RWPE2 (cell line): ENCODE measurements at regions not wholly inside any gene's neighbourhood (a gene's known extent, or its start where the extent isn't known, plus 50 kb on each side); places are given as distances from the start of the nearest gene placed in this dataset.
"Not testable (repeated sequence)": the region's sequence is repeated elsewhere in the genome, so short reads cannot be mapped to it uniquely, and the experiment has no call there.

Experiments
- ATAC-seq: fragments of 200-7000 bp; cut with Tn5 transposase; 3 replicates; pipeline ENCODE4 v1.9.1; 2021; ENCODE audit warnings: low read depth
- DNase-seq: peaks from one replicate; pipeline ENCODE4 v3.0.0-alpha.2; 2020; ENCODE audit warnings: low spot score
- H3K27ac ChIP-seq: fragments of 450-650 bp; 2 replicates; pipeline ENCODE4 v1.5.1; 2017; ENCODE audit warnings: mild to moderate bottlenecking; ENCODE audit not compliant: poor library complexity, severe bottlenecking
- H3K27me3 ChIP-seq: fragments of 250-450 bp; sonication (Bioruptor Pico); 2 replicates; pipeline ENCODE4 v1.5.1; 2021; ENCODE audit warnings: mild to moderate bottlenecking, moderate library complexity; ENCODE audit not compliant: insufficient read depth, poor library complexity, severe bottlenecking
- H3K36me3 ChIP-seq: fragments of 250-450 bp; sonication (Bioruptor Pico); 2 replicates; pipeline ENCODE4 v1.5.1; 2020; ENCODE audit warnings: low read depth, mild to moderate bottlenecking, moderate library complexity
- H3K4me1 ChIP-seq: fragments of 250-450 bp; sonication (Bioruptor Pico); 2 replicates; pipeline ENCODE4 v1.5.1; 2021; ENCODE audit warnings: mild to moderate bottlenecking, moderate library complexity; ENCODE audit not compliant: insufficient read depth, poor library complexity, severe bottlenecking
- H3K4me3 ChIP-seq: fragments of 250-450 bp; sonication (Bioruptor Pico); 2 replicates; pipeline ENCODE4 v1.5.1; 2021; ENCODE audit warnings: mild to moderate bottlenecking, moderate library complexity; ENCODE audit not compliant: severe bottlenecking
- H3K9me3 ChIP-seq: fragments of 250-450 bp; sonication (Bioruptor Pico); 2 replicates; pipeline ENCODE4 v1.5.1; 2021; ENCODE audit warnings: mild to moderate bottlenecking, moderate library complexity; ENCODE audit not compliant: severe bottlenecking
- TF ChIP-seq, protein P1 (sequence below): fragments of 450-650 bp; IDR thresholded peaks from one replicate; pipeline ENCODE4 v1.5.1; 2017; ENCODE audit warnings: mild to moderate bottlenecking, moderate library complexity; ENCODE audit not compliant: poor library complexity, severe bottlenecking

DNA sequence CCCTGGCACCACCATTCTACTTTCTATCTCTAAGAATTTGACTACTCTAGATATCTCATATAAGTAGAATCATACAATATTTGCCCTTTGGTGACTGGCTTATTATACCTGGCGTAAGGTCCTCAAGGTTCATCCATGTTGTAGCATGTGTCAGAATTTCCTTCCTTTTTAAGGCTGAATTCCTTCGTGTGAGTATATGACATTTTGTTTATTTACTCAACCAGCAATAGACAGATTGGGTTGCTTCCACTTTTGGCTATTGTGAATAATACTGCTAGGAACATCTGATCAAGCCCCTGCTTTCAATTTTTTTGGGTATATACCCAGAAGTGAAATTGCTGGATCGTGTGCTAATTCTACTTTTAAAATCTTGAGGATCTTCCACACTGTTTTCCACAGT, 232.8 kb upstream of the MCHR2 start:
- Histone ChIP-seq H3K27me3 (no peaks in the 10 kb centered on the region), H3K9me3 (no peaks in the 10 kb centered on the region), H3K4me1 (peaks cover 8% of the 10 kb centered on the region), H3K4me3 (no peak overlapping the region), H3K27ac (no peak overlapping the region), H3K36me3 (no peaks in the 10 kb centered on the region)
- ATAC-seq (no peak), DNase-seq (no peak)
- TF ChIP-seq, protein P1, sequence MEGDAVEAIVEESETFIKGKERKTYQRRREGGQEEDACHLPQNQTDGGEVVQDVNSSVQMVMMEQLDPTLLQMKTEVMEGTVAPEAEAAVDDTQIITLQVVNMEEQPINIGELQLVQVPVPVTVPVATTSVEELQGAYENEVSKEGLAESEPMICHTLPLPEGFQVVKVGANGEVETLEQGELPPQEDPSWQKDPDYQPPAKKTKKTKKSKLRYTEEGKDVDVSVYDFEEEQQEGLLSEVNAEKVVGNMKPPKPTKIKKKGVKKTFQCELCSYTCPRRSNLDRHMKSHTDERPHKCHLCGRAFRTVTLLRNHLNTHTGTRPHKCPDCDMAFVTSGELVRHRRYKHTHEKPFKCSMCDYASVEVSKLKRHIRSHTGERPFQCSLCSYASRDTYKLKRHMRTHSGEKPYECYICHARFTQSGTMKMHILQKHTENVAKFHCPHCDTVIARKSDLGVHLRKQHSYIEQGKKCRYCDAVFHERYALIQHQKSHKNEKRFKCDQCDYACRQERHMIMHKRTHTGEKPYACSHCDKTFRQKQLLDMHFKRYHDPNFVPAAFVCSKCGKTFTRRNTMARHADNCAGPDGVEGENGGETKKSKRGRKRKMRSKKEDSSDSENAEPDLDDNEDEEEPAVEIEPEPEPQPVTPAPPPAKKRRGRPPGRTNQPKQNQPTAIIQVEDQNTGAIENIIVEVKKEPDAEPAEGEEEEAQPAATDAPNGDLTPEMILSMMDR = no peak

- not testable (repeated sequence) for H3K4me1 ChIP-seq, H3K36me3 ChIP-seq, H3K9me3 ChIP-seq, DNase-seq, ATAC-seq, H3K4me3 ChIP-seq, H3K27me3 ChIP-seq, H3K27ac ChIP-seq
Measured at GRCh38 chr6:100223952-100224351, 229.9 kb upstream of the MCHR2 start.

DNA sequence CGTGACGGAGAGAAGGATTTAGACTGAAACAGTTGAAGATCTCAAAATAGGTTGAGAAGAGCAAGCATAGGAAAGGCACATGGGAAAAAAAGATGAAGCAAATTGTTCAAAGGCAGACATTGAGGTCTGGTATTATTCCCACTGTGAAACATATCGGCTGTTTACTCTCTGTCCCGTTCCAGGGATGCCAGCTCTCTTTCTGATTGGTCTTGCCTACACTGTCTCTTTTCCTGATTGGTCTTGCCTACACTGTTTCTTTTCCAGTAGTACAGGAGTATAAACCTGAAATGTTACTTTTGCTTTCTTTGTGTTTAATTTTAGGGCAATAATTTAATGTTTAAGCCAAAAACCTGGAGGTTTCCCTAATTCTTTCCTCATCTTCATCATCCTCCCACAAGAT, 226.5 kb upstream of the MCHR2 start:
- Histone ChIP-seq H3K4me1 (no peaks in the 10 kb centered on the region), H3K27me3 (no peaks in the 10 kb centered on the region), H3K36me3 (no peaks in the 10 kb centered on the region), H3K4me3 (no peak overlapping the region), H3K27ac (no peak overlapping the region), H3K9me3 (no peaks in the 10 kb centered on the region)
- TF ChIP-seq, protein P1 = no peak
- DNase-seq (no peak), ATAC-seq (no peak)

- H3K4me3 ChIP-seq = no peak overlapping the region
- TF ChIP-seq, protein P1 = no peak
- H3K4me1 ChIP-seq = no peaks in the 10 kb centered on the region
- no peaks in the 10 kb centered on the region for H3K27me3 ChIP-seq
- DNase-seq (no peak), ATAC-seq (no peak)
- H3K27ac ChIP-seq = no peak overlapping the region
- H3K36me3 ChIP-seq = no peaks in the 10 kb centered on the region
- no peaks in the 10 kb centered on the region for H3K9me3 ChIP-seq
Measured at GRCh38 chr6:100217225-100218012, 223.4 kb upstream of the MCHR2 start.

DNA sequence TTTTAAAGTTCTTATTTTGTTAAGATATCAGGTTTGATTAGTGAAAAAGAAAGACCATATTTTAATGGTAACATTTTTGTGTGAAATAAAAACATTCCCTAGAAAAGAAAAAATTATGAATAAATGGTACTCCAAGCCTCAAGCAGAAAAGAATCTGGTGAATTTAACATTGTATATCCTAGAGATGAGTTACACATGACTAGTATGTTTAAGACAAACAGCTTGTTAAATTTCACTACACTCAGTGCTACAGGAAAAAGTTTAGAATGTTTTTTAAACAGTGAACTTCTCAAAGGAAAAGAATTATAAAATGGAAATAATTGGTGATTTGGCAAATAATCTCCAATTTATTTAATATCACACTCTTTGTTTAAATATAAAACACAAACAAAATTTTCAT, 222.7 kb upstream of the MCHR2 start:
- DNase-seq = no peak
- H3K36me3 ChIP-seq = no peaks in the 10 kb centered on the region
- H3K4me1 ChIP-seq = no peaks in the 10 kb centered on the region
- no peak overlapping the region for H3K27ac ChIP-seq
- no peaks in the 10 kb centered on the region for H3K9me3 ChIP-seq
- H3K4me3 ChIP-seq = no peak overlapping the region
- no peaks in the 10 kb centered on the region for H3K27me3 ChIP-seq
- no peak for ATAC-seq
- TF ChIP-seq, protein P1 = no peak
